ENCODE measurements at regions not wholly inside any gene's neighbourhood (a gene's known extent, or its start where the extent isn't known, plus 50 kb on each side); places are given as distances from the start of the nearest gene placed in this dataset.

GRCh38 chr18:40938615-40939014 is 1016.4 kb upstream of the PIK3C3 start (continued):
- TF ChIP-seq, protein P1, sequence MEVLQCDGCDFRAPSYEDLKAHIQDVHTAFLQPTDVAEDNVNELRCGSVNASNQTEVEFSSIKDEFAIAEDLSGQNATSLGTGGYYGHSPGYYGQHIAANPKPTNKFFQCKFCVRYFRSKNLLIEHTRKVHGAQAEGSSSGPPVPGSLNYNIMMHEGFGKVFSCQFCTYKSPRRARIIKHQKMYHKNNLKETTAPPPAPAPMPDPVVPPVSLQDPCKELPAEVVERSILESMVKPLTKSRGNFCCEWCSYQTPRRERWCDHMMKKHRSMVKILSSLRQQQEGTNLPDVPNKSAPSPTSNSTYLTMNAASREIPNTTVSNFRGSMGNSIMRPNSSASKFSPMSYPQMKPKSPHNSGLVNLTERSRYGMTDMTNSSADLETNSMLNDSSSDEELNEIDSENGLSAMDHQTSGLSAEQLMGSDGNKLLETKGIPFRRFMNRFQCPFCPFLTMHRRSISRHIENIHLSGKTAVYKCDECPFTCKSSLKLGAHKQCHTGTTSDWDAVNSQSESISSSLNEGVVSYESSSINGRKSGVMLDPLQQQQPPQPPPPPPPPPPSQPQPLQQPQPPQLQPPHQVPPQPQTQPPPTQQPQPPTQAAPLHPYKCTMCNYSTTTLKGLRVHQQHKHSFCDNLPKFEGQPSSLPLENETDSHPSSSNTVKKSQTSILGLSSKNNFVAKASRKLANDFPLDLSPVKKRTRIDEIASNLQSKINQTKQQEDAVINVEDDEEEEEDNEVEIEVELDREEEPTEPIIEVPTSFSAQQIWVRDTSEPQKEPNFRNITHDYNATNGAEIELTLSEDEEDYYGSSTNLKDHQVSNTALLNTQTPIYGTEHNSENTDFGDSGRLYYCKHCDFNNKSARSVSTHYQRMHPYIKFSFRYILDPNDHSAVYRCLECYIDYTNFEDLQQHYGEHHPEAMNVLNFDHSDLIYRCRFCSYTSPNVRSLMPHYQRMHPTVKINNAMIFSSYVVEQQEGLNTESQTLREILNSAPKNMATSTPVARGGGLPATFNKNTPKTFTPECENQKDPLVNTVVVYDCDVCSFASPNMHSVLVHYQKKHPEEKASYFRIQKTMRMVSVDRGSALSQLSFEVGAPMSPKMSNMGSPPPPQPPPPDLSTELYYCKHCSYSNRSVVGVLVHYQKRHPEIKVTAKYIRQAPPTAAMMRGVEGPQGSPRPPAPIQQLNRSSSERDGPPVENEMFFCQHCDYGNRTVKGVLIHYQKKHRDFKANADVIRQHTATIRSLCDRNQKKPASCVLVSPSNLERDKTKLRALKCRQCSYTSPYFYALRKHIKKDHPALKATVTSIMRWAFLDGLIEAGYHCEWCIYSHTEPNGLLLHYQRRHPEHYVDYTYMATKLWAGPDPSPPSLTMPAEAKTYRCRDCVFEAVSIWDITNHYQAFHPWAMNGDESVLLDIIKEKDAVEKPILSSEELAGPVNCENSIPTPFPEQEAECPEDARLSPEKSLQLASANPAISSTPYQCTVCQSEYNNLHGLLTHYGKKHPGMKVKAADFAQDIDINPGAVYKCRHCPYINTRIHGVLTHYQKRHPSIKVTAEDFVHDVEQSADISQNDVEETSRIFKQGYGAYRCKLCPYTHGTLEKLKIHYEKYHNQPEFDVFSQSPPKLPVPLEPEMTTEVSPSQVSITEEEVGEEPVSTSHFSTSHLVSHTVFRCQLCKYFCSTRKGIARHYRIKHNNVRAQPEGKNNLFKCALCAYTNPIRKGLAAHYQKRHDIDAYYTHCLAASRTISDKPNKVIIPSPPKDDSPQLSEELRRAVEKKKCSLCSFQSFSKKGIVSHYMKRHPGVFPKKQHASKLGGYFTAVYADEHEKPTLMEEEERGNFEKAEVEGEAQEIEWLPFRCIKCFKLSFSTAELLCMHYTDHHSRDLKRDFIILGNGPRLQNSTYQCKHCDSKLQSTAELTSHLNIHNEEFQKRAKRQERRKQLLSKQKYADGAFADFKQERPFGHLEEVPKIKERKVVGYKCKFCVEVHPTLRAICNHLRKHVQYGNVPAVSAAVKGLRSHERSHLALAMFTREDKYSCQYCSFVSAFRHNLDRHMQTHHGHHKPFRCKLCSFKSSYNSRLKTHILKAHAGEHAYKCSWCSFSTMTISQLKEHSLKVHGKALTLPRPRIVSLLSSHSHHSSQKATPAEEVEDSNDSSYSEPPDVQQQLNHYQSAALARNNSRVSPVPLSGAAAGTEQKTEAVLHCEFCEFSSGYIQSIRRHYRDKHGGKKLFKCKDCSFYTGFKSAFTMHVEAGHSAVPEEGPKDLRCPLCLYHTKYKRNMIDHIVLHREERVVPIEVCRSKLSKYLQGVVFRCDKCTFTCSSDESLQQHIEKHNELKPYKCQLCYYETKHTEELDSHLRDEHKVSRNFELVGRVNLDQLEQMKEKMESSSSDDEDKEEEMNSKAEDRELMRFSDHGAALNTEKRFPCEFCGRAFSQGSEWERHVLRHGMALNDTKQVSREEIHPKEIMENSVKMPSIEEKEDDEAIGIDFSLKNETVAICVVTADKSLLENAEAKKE (CRISPR knock-in tag; IDR thresholded peaks at IDR 0.05) = no peak
- TF ChIP-seq, protein P2, sequence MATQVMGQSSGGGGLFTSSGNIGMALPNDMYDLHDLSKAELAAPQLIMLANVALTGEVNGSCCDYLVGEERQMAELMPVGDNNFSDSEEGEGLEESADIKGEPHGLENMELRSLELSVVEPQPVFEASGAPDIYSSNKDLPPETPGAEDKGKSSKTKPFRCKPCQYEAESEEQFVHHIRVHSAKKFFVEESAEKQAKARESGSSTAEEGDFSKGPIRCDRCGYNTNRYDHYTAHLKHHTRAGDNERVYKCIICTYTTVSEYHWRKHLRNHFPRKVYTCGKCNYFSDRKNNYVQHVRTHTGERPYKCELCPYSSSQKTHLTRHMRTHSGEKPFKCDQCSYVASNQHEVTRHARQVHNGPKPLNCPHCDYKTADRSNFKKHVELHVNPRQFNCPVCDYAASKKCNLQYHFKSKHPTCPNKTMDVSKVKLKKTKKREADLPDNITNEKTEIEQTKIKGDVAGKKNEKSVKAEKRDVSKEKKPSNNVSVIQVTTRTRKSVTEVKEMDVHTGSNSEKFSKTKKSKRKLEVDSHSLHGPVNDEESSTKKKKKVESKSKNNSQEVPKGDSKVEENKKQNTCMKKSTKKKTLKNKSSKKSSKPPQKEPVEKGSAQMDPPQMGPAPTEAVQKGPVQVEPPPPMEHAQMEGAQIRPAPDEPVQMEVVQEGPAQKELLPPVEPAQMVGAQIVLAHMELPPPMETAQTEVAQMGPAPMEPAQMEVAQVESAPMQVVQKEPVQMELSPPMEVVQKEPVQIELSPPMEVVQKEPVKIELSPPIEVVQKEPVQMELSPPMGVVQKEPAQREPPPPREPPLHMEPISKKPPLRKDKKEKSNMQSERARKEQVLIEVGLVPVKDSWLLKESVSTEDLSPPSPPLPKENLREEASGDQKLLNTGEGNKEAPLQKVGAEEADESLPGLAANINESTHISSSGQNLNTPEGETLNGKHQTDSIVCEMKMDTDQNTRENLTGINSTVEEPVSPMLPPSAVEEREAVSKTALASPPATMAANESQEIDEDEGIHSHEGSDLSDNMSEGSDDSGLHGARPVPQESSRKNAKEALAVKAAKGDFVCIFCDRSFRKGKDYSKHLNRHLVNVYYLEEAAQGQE (IDR thresholded peaks at IDR 0.05; ENCODE audit: unreplicated experiment) = no peak
- TF ChIP-seq STAT1 (IDR thresholded peaks at IDR 0.05; ENCODE audit: unreplicated experiment) (no peak), ZNF114 (CRISPR knock-in tag; IDR thresholded peaks at IDR 0.05) (no peak), CREB1 (CRISPR knock-in tag; IDR thresholded peaks at IDR 0.05; ENCODE audit: low read depth) (no peak), NANOG (IDR thresholded peaks at IDR 0.05; ENCODE audit: borderline replicate concordance) (no peak), EZH2phosphoT487 (IDR thresholded peaks at IDR 0.05; ENCODE audit: unreplicated experiment) (no peak), CTCF (conservative IDR thresholded peaks at IDR 0.05; ENCODE audit: low read depth in 2 of 2) (no peak)

Measured in GM23338 (cell line).